Upper lobe of left lung (tissue), 6 donors: ENCODE measurements at regions not wholly inside any gene's neighbourhood (a gene's known extent, or its start where the extent isn't known, plus 50 kb on each side); places are given as distances from the start of the nearest gene placed in this dataset.

Experiments used
- ATAC-seq, 2 donors: fragments of 200-7000 bp; cut with Tn5 transposase; one replicate each; pipeline ENCODE4 v1.9.1; 2022; ENCODE audit warnings: mild to moderate bottlenecking in 2 of 2, moderate library complexity in 2 of 2; ENCODE audit not compliant: low FRiP score in 2 of 2
- DNase-seq, 2 donors: peaks; one replicate each; pipeline ENCODE4 v3.0.0-alpha.2; 2019 to 2020
- H3K27ac ChIP-seq, 4 donors: fragments of 200-600 bp; sonication (generic); one replicate each; pipeline ENCODE4 v1.5.1; 2016 to 2019
- H3K27me3 ChIP-seq, 4 donors: fragments of 200-600 bp; sonication (generic); one replicate each; pipeline ENCODE4 v1.5.1; 2017 to 2019
- H3K36me3 ChIP-seq, 4 donors: fragments of 200-600 bp; sonication (generic); one replicate each; pipeline ENCODE4 v1.5.1; 2016 to 2019
- H3K4me1 ChIP-seq, 4 donors: fragments of 200-600 bp; sonication (generic); one replicate each; pipeline ENCODE4 v1.5.1; 2018 to 2019
- H3K4me3 ChIP-seq, 4 donors: fragments of 200-600 bp; sonication (generic); one replicate each; pipeline ENCODE4 v1.5.1; 2017 to 2019; ENCODE audit warnings: mild to moderate bottlenecking in 2 of 4, moderate library complexity in 1 of 4
- H3K9me3 ChIP-seq, 4 donors: fragments of 200-600 bp; sonication (generic); one replicate each; pipeline ENCODE4 v1.5.1; 2018 to 2019
- CTCF ChIP-seq, 6 experiments: fragments of 450-650 bp in 4 of 6; fragments of 200-600 bp in 2 of 6; sonication (generic) in 2 of 6; IDR thresholded peaks; one replicate each; pipeline ENCODE4 v1.5.1; 2016 to 2019; ENCODE audit warnings: antibody characterized with exemption in 6 of 6
- EP300 ChIP-seq, 4 donors: sonication (generic); formaldehyde crosslinking; IDR thresholded peaks; one replicate each; pipeline ENCODE4 v1.5.1; 2017; ENCODE audit warnings: antibody characterized with exemption in 4 of 4, control low read depth in 2 of 4
- POLR2A ChIP-seq, 4 donors: fragments of 450-650 bp; IDR thresholded peaks; one replicate each; pipeline ENCODE4 v1.5.1; 2016 to 2017; ENCODE audit warnings: antibody characterized with exemption in 4 of 4, mild to moderate bottlenecking in 2 of 4
- POLR2AphosphoS5 ChIP-seq, 2 donors: sonication (generic); formaldehyde crosslinking; IDR thresholded peaks; one replicate each; pipeline ENCODE4 v1.5.1; 2017; ENCODE audit warnings: antibody characterized with exemption in 2 of 2
- WGBS, 2 donors: methylation state at CpG; one replicate each; pipeline ENCODE4 v1.1.5; 2017 to 2018; 5-methylcytosine and 5-hydroxymethylcytosine counted together
- donor health status: DM: no; HTN: no; CAD: no; lungs with moderate emphysema.
- donor health status: DM: no; HTN: yes; CAD: no; lungs with severe emphysema.

DNA sequence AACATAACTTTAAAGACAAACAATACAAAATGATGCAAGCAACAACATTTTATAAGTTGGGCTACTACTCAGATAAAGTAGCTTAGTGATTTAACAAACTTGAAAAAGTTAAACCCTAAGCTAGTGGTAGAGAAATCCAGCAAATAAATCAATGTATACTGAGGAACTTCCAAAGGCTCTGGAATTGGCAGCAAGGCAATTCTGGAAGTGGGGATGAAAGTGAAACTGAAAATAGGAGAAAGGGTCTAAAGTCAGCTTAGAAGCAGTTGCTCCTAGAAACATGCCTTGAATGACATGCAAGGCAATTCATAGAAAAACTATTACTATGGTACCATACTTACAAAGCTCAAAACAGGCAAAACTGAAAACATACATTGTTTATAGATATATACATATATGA, 90.0 kb upstream of the CAMK1G start:
- Histone ChIP-seq H3K4me3 (no peak overlapping the region), H3K4me1 (peaks cover 0 to 4% (median 0%) of the 10 kb centered on the region in 4 donors), H3K27ac (no peak overlapping the region), H3K9me3 (peaks cover 0 to 5% (median 0%) of the 10 kb centered on the region in 4 donors), H3K27me3 (no peaks in the 10 kb centered on the region), H3K36me3 (no peaks in the 10 kb centered on the region)
- TF ChIP-seq POLR2AphosphoS5 (IDR thresholded peaks at IDR 0.05) (no peak), CTCF (IDR thresholded peaks at IDR 0.05) (no peak), EP300 (IDR thresholded peaks at IDR 0.05) (no peak), POLR2A (IDR thresholded peaks at IDR 0.05) (no peak)
- ATAC-seq (no peak), DNase-seq (no peak)

DNA sequence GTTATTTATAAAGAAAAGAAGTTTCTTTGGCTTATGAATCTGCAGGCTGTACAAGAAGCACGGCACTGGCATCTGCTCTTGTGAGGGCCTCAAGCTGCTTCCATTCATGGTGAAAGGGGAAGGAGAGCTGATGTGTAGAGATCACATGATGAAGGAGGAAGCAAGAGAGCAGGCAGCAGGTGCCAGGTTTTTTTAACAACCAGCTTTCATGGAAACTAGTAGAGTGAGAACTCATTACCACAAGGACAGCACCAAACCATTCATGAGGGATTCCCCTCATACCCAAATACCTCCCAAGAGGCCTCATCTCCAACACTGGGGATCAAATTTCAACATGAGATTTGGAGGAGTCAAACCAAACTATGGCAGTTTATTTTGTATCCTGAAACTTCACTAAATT, 85.8 kb upstream of the CAMK1G start:
- H3K36me3 ChIP-seq, result no peaks in the 10 kb centered on the region
- peaks cover 0 to 4% (median 0%) of the 10 kb centered on the region in 4 donors for H3K4me1 ChIP-seq
- H3K27me3 ChIP-seq, result no peaks in the 10 kb centered on the region
- WGBS, 2 donors, result 75 to 81% methylated on average over 1 of the region's 1 CpG
- DNase-seq (no peak), ATAC-seq (no peak)
- no peak overlapping the region for H3K27ac ChIP-seq
- H3K9me3 ChIP-seq, result peaks cover 2 to 11% (median 5%) of the 10 kb centered on the region in 4 donors
- TF ChIP-seq POLR2A (IDR thresholded peaks at IDR 0.05) (no peak), CTCF (IDR thresholded peaks at IDR 0.05) (no peak), POLR2AphosphoS5 (IDR thresholded peaks at IDR 0.05) (no peak)
- no peak overlapping the region for H3K4me3 ChIP-seq

DNA sequence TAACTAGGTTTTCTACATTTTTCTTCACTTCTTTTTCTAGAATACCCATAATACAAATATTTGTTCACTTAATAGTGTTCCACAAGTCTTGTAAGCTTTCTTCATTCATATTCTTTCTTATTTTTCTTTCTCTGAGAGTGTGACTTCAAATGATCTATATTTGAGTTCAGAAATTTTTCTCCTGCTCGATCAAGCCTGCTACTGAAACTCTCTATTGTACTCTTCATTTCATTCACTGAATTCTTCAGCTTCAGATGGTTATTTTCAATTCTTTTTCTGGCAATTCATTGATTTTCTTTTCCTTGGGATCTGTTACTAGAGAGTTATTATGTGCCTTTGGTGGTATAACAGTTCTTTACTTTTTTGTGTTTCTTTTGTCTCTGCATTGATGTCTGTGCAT, 82.5 kb upstream of the CAMK1G start:
- DNase-seq (no peak), ATAC-seq (no peak)
- H3K36me3 ChIP-seq, result no peaks in the 10 kb centered on the region
- peaks cover 2 to 6% (median 5%) of the 10 kb centered on the region in 4 donors for H3K9me3 ChIP-seq
- TF ChIP-seq EP300 (IDR thresholded peaks at IDR 0.05) (no peak), POLR2A (IDR thresholded peaks at IDR 0.05) (no peak), CTCF (IDR thresholded peaks at IDR 0.05) (no peak), POLR2AphosphoS5 (IDR thresholded peaks at IDR 0.05) (no peak)
- no peak overlapping the region for H3K27ac ChIP-seq
- no peaks in the 10 kb centered on the region for H3K27me3 ChIP-seq
- 88 to 91% methylated on average over 1 of the region's 1 CpG for WGBS, 2 donors
- H3K4me1 ChIP-seq, result no peaks in the 10 kb centered on the region
- no peak overlapping the region for H3K4me3 ChIP-seq

DNA sequence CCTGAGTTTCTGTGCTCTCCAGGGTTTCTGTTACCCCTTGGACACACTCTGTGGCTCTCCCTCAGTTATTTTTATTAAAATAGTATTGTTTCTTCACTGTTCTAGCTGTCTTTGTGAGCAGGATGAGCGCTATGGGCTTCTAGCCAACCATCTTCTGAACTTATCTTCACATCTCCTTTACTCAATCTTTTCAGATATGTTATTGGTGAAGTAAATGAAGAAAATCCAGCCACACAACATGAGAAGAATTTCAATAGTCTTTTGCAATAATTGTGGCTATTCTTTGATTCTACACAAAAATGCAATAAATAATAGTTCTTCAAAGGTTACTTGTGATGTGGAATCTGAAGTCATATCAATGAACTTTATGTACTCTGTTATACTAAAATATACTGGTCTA, 80.3 kb upstream of the CAMK1G start:
- Histone ChIP-seq H3K27ac (no peak overlapping the region), H3K4me1 (no peaks in the 10 kb centered on the region), H3K9me3 (peaks cover 2 to 6% (median 5%) of the 10 kb centered on the region in 4 donors), H3K4me3 (no peak overlapping the region), H3K27me3 (no peaks in the 10 kb centered on the region), H3K36me3 (no peaks in the 10 kb centered on the region)
- TF ChIP-seq POLR2AphosphoS5 (IDR thresholded peaks at IDR 0.05) (no peak), POLR2A (IDR thresholded peaks at IDR 0.05) (no peak), EP300 (IDR thresholded peaks at IDR 0.05) (no peak), CTCF (IDR thresholded peaks at IDR 0.05) (no peak)
- WGBS, 2 donors, result 96 to 100% methylated on average over 1 of the region's 1 CpG
- no peak for ATAC-seq
- no peak for DNase-seq

- Histone ChIP-seq H3K27me3 (no peaks in the 10 kb centered on the region), H3K27ac (no peak overlapping the region), H3K36me3 (no peaks in the 10 kb centered on the region), H3K4me1 (no peaks in the 10 kb centered on the region), H3K4me3 (no peak overlapping the region), H3K9me3 (peaks cover 2 to 6% (median 5%) of the 10 kb centered on the region in 4 donors)
- WGBS, 2 donors, result 71 to 77% methylated on average over 1 of the region's 1 CpG
- no peak for ATAC-seq
- no peak for TF ChIP-seq EP300 (IDR thresholded peaks at IDR 0.05)
- DNase-seq, result no peak
Measured at GRCh38 chr1:209504571-209504970, 78.9 kb upstream of the CAMK1G start.
